ENCODE measurements at regions not wholly inside any gene's neighbourhood (a gene's known extent, or its start where the extent isn't known, plus 50 kb on each side); places are given as distances from the start of the nearest gene placed in this dataset.
"Not testable (repeated sequence)": the region's sequence is repeated elsewhere in the genome, so short reads cannot be mapped to it uniquely, and the experiment has no call there.

DNA sequence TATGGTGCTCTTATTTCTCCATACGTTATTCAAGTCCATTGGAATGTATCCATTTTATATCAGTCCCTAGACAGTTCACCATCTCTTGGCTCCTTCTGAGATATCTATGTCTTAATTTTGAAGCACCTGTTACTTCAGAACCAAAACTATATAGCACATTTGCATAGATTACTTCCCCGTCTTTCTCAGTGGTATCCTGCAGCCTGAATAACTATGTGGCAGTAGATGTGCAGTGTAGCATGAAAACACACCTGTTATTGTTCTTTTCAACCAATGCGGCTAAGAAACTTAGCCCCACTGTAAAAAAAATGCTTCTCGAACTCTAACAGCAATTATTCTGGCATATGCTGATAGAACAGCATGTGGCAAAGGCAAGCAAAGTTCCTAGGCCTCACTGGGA, 1184.4 kb upstream of the ADGRB3 start:
- TF ChIP-seq, protein P1, sequence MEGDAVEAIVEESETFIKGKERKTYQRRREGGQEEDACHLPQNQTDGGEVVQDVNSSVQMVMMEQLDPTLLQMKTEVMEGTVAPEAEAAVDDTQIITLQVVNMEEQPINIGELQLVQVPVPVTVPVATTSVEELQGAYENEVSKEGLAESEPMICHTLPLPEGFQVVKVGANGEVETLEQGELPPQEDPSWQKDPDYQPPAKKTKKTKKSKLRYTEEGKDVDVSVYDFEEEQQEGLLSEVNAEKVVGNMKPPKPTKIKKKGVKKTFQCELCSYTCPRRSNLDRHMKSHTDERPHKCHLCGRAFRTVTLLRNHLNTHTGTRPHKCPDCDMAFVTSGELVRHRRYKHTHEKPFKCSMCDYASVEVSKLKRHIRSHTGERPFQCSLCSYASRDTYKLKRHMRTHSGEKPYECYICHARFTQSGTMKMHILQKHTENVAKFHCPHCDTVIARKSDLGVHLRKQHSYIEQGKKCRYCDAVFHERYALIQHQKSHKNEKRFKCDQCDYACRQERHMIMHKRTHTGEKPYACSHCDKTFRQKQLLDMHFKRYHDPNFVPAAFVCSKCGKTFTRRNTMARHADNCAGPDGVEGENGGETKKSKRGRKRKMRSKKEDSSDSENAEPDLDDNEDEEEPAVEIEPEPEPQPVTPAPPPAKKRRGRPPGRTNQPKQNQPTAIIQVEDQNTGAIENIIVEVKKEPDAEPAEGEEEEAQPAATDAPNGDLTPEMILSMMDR (IDR thresholded peaks at IDR 0.05; ENCODE audit: control insufficient read depth, extremely low read depth, insufficient read depth): no peak
- DNase-seq (ENCODE audit: low read depth): no peak
- no peak overlapping the region for H3K4me3 ChIP-seq (ENCODE audit: low read depth, low read length)

DNA sequence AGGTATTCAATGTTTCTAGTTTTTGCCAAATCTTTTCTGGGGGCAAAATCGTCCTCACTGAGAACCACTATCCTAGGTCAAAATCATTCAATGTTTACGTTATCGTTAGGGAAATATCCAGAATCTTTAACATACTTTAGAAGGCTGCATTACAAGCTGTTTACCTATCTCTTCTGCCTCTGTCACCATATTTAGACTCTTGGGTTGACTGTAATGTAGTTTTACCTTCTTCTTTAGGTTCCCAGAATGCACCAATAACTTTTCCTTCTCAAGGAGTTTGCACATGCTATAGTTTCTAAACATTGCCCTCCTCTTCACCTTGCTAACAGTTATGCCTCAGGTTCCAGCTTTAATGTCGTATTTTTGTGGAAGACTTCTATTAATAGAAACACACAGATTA, 1185.5 kb upstream of the ADGRB3 start:
- H3K4me3 ChIP-seq (ENCODE audit: low read depth, low read length): no peak overlapping the region
- TF ChIP-seq, protein P1 (IDR thresholded peaks at IDR 0.05; ENCODE audit: control insufficient read depth, extremely low read depth, insufficient read depth): no peak
- no peak for DNase-seq (ENCODE audit: low read depth)

GRCh38 chr6:67433124-67433523, 1202.0 kb upstream of the ADGRB3 start:
- DNase-seq (ENCODE audit: low read depth): no peak
- no peak overlapping the region for H3K4me3 ChIP-seq (ENCODE audit: low read depth, low read length)
- TF ChIP-seq, protein P1 (IDR thresholded peaks at IDR 0.05; ENCODE audit: control insufficient read depth, extremely low read depth, insufficient read depth): no peak

DNA sequence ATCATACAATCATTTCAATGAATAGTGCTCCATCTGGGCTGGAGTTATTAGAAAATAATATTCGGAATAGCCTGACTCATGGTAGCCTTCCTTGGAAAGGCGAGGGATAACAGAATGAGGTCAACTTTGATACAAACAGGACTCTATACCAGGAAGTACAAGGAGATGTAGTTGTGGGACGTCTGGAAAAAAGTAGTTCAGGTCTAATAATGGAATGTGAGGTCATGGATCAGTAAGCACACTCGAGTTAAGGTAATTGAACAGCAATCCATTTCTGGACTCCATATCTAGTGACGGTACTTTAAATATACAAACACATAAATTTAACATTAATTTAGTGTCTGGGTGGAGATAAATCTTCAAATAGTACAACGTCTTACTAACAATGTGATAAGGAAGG, 1204.0 kb upstream of the ADGRB3 start:
- TF ChIP-seq, protein P1 (IDR thresholded peaks at IDR 0.05; ENCODE audit: control insufficient read depth, extremely low read depth, insufficient read depth): no peak
- H3K4me3 ChIP-seq (ENCODE audit: low read depth, low read length): no peak overlapping the region
- DNase-seq (ENCODE audit: low read depth): no peak

DNA sequence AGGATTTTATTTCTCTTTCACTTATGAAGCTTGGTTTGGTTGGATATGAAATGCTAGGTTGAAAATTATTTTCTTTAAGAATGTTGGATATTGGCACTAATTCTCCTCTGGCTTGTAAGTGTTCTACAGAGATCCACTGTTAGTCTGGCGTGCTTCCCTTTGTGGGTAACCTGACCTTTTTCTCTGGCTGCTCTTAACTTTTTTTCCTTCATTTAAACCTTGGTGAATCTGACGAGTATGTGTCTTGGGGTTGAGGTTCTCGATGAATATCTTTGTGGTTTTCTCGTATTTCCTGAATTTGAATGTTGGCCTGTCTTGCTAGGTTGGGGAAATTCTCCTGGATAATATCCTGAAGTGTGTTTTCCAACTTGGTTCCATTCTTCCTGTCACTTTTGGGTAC, 1208.4 kb upstream of the ADGRB3 start:
- not testable (repeated sequence) for DNase-seq (ENCODE audit: low read depth); H3K4me3 ChIP-seq (ENCODE audit: low read depth, low read length)

- no peak for DNase-seq (ENCODE audit: low read depth)
- TF ChIP-seq, protein P1 (IDR thresholded peaks at IDR 0.05; ENCODE audit: control insufficient read depth, extremely low read depth, insufficient read depth): no peak
- no peak overlapping the region for H3K4me3 ChIP-seq (ENCODE audit: low read depth, low read length)
Observed at GRCh38 chr6:67412035-67412434, 1223.0 kb upstream of the ADGRB3 start.

DNA sequence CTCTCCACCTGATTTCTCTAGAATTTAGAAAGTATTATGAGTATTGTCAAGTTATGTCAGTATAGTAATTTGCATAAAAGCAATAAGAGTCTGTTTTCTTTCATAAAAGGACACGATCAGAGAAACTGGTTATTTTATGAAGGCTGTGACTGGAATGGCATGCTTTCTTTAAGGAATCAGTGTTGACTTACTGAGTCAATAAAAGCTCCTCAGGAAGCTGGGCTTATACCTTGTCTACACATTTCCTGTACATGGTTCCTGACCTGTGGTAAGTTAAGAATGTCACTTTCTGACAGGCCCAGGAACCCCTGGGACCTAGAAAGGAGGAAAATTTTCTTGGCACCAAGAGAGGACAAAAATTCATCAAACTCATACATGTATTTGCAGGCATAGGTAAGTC, 1224.0 kb upstream of the ADGRB3 start:
- TF ChIP-seq, protein P1 (IDR thresholded peaks at IDR 0.05; ENCODE audit: control insufficient read depth, extremely low read depth, insufficient read depth): no peak
- peak; percentile 46 for DNase-seq (ENCODE audit: low read depth)
- no peak overlapping the region for H3K4me3 ChIP-seq (ENCODE audit: low read depth, low read length)

Measured in LNCaP clone FGC (cell line).